ENCODE measurements at regions not wholly inside any gene's neighbourhood (a gene's known extent, or its start where the extent isn't known, plus 50 kb on each side); places are given as distances from the start of the nearest gene placed in this dataset.

DNA sequence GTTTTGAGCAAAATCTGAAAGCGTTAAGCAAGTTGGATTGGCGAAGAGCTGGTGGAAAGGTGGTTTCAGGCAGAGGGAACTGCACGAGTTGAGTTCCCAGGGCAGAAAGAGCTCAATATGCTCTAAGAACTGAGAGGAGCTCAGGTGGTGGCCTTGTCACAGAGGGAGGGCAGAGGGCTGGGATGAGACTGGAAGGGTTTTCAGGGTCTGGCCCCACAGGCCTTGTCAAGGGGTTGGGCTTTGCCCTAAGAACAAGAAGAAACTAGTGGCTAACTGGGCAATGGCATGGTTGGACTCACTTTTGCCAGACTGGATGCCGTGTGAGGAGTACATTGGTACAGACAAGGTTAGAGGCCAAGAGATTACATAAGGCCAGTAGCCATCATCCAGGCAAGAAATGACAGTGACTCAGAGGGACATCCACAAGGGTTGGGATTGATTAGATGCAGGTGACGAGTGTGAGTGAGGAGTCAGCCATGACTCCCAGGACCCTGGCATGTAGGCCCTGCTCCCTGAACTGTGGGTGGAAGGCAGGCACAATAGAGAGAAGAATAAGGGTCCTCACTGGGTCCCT lies 75.1 kb upstream of the SMIM23 start:
- no peak overlapping the region for H3K18ac ChIP-seq (ENCODE audit: low read length)
- H3K79me1 ChIP-seq (ENCODE audit: low read length), result no peaks in the 10 kb centered on the region
- no peak overlapping the region for H3K56ac ChIP-seq (ENCODE audit: low read length)
- no CpG with 5 or more reads among the region's 5 CpGs for WGBS (ENCODE audit: extremely low coverage, insufficient coverage, low lambda C conversion rate)
- no peak overlapping the region for H2AK5ac ChIP-seq (ENCODE audit: low read length)
- H3K4me3 ChIP-seq (ENCODE audit: low read length), result no peak overlapping the region
- no peak overlapping the region for H3K27ac ChIP-seq (ENCODE audit: low read depth, low read length)
- no peaks in the 10 kb centered on the region for H3K27me3 ChIP-seq (ENCODE audit: insufficient read depth, low read length, poor library complexity)
- H3K23ac ChIP-seq (ENCODE audit: low read length), result no peak overlapping the region
- H3K4me1 ChIP-seq (ENCODE audit: control insufficient read depth, low read depth, low read length), result no peaks in the 10 kb centered on the region
- no peak overlapping the region for H4K8ac ChIP-seq (ENCODE audit: low read depth, low read length)
- no peak overlapping the region for H4K5ac ChIP-seq (ENCODE audit: low read length)
- no peaks in the 10 kb centered on the region for H3K79me2 ChIP-seq (ENCODE audit: control insufficient read depth, insufficient read depth, low read length)
- no peak overlapping the region for H2BK120ac ChIP-seq (ENCODE audit: low read depth, low read length)
- H3K4ac ChIP-seq (ENCODE audit: low read depth, low read length), result no peak overlapping the region
- no peak overlapping the region for H2BK15ac ChIP-seq (replicated peaks; ENCODE audit: low read depth)
- H2BK5ac ChIP-seq (ENCODE audit: low read length), result no peak overlapping the region
- H3K36me3 ChIP-seq (ENCODE audit: control insufficient read depth, insufficient read depth, low read length), result no peaks in the 10 kb centered on the region
- no peak overlapping the region for H3K9ac ChIP-seq (ENCODE audit: low read length)
- H3K4me2 ChIP-seq (ENCODE audit: low read length), result no peak overlapping the region
- DNase-seq, result no peak

- Histone ChIP-seq H3K4me2 (ENCODE audit: low read length) (no peak overlapping the region), H4K8ac (ENCODE audit: low read depth, low read length) (no peak overlapping the region), H3K36me3 (ENCODE audit: control insufficient read depth, insufficient read depth, low read length) (no peaks in the 10 kb centered on the region), H3K4ac (ENCODE audit: low read depth, low read length) (no peak overlapping the region), H3K4me1 (ENCODE audit: control insufficient read depth, low read depth, low read length) (no peaks in the 10 kb centered on the region), H2AK5ac (ENCODE audit: low read length) (no peak overlapping the region), H3K23ac (ENCODE audit: low read length) (no peak overlapping the region), H2BK120ac (ENCODE audit: low read depth, low read length) (no peak overlapping the region), H3K27ac (ENCODE audit: low read depth, low read length) (no peak overlapping the region), H2BK15ac (replicated peaks; ENCODE audit: low read depth) (no peak overlapping the region), H3K27me3 (ENCODE audit: insufficient read depth, low read length, poor library complexity) (no peaks in the 10 kb centered on the region), H3K56ac (ENCODE audit: low read length) (no peak overlapping the region), H4K5ac (ENCODE audit: low read length) (no peak overlapping the region), H3K9ac (ENCODE audit: low read length) (no peak overlapping the region), H3K79me2 (ENCODE audit: control insufficient read depth, insufficient read depth, low read length) (no peaks in the 10 kb centered on the region), H3K4me3 (ENCODE audit: low read length) (no peak overlapping the region), H2BK5ac (ENCODE audit: low read length) (no peak overlapping the region), H3K18ac (ENCODE audit: low read length) (no peak overlapping the region), H3K79me1 (ENCODE audit: low read length) (no peaks in the 10 kb centered on the region)
- DNase-seq, result no peak
- WGBS (ENCODE audit: extremely low coverage, insufficient coverage, low lambda C conversion rate), result no CpG with 5 or more reads among the region's 6 CpGs
These were observed 74.0 kb upstream of the SMIM23 start for GRCh38 chr5:171711571-171711970.

DNA sequence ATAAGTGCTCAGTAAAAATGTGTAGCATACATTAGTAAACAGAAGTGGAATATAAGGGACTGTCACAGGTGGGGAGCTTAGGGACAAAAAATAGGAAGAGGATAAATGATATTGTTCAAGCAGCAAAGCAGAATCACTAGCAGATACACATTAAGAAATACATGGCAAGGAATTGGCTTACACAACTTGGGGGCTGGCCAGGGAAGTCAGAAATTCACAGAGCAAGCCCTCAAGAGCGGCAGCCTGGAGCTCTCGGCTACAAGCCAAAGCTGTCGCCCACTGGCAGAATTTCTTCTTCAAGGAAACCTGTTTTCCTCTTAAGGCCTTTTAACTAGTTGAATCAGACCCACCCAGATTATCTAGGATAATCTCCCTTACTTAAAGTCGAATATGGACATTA lies 73.0 kb upstream of the SMIM23 start:
- Histone ChIP-seq H3K18ac (ENCODE audit: low read length) (no peak overlapping the region), H2BK15ac (replicated peaks; ENCODE audit: low read depth) (no peak overlapping the region), H3K36me3 (ENCODE audit: control insufficient read depth, insufficient read depth, low read length) (no peaks in the 10 kb centered on the region), H2BK120ac (ENCODE audit: low read depth, low read length) (no peak overlapping the region), H4K8ac (ENCODE audit: low read depth, low read length) (no peak overlapping the region), H3K27ac (ENCODE audit: low read depth, low read length) (no peak overlapping the region), H3K56ac (ENCODE audit: low read length) (no peak overlapping the region), H3K4me2 (ENCODE audit: low read length) (no peak overlapping the region), H3K9ac (ENCODE audit: low read length) (no peak overlapping the region), H3K79me1 (ENCODE audit: low read length) (no peaks in the 10 kb centered on the region), H3K79me2 (ENCODE audit: control insufficient read depth, insufficient read depth, low read length) (no peaks in the 10 kb centered on the region), H3K23ac (ENCODE audit: low read length) (no peak overlapping the region), H2AK5ac (ENCODE audit: low read length) (no peak overlapping the region), H3K4me3 (ENCODE audit: low read length) (no peak overlapping the region), H3K4me1 (ENCODE audit: control insufficient read depth, low read depth, low read length) (no peaks in the 10 kb centered on the region), H4K5ac (ENCODE audit: low read length) (no peak overlapping the region), H3K4ac (ENCODE audit: low read depth, low read length) (no peak overlapping the region), H2BK5ac (ENCODE audit: low read length) (no peak overlapping the region), H3K27me3 (ENCODE audit: insufficient read depth, low read length, poor library complexity) (no peaks in the 10 kb centered on the region)
- DNase-seq, result no peak
- no CpG with 5 or more reads among the region's 4 CpGs for whole genome bisulfite sequencing (ENCODE audit: extremely low coverage, insufficient coverage, low lambda C conversion rate)

DNA sequence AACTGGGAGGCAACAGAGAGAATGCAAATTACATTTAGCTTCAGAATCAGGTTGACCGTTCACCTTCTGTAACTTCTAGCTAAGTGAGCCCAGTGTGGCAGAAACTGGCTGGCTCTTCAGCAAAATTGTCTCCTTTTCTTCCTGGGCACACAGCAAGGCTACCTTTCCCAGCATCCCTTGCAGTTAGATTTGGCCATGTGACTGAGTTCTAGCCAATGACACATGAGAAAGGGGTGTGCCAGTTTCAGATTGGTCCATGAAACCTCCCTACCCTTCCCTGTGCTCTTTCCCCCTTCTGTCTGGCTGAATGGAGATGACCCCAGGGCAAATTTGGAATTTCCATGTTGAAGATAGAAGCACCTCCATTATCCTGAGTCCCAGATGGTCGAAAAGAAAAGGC lies 72.5 kb upstream of the SMIM23 start:
- no CpG with 5 or more reads among the region's 2 CpGs for WGBS (ENCODE audit: extremely low coverage, insufficient coverage, low lambda C conversion rate)
- H3K18ac ChIP-seq (ENCODE audit: low read length), result no peak overlapping the region

GRCh38 chr5:171714261-171714660 lies 71.4 kb upstream of the SMIM23 start:
- Histone ChIP-seq H3K18ac (ENCODE audit: low read length) (no peak overlapping the region), H3K27me3 (ENCODE audit: insufficient read depth, low read length, poor library complexity) (no peaks in the 10 kb centered on the region), H3K56ac (ENCODE audit: low read length) (no peak overlapping the region), H2AK5ac (ENCODE audit: low read length) (no peak overlapping the region), H3K27ac (ENCODE audit: low read depth, low read length) (no peak overlapping the region), H4K8ac (ENCODE audit: low read depth, low read length) (no peak overlapping the region), H3K9ac (ENCODE audit: low read length) (no peak overlapping the region), H2BK5ac (ENCODE audit: low read length) (no peak overlapping the region), H3K4me3 (ENCODE audit: low read length) (no peak overlapping the region), H3K79me1 (ENCODE audit: low read length) (no peaks in the 10 kb centered on the region), H4K5ac (ENCODE audit: low read length) (no peak overlapping the region), H3K4ac (ENCODE audit: low read depth, low read length) (no peak overlapping the region), H2BK15ac (replicated peaks; ENCODE audit: low read depth) (no peak overlapping the region), H3K4me2 (ENCODE audit: low read length) (no peak overlapping the region), H3K4me1 (ENCODE audit: control insufficient read depth, low read depth, low read length) (no peaks in the 10 kb centered on the region), H3K36me3 (ENCODE audit: control insufficient read depth, insufficient read depth, low read length) (no peaks in the 10 kb centered on the region), H3K79me2 (ENCODE audit: control insufficient read depth, insufficient read depth, low read length) (no peaks in the 10 kb centered on the region), H3K23ac (ENCODE audit: low read length) (no peak overlapping the region), H2BK120ac (ENCODE audit: low read depth, low read length) (no peak overlapping the region)
- DNase-seq, result no peak
- WGBS (ENCODE audit: extremely low coverage, insufficient coverage, low lambda C conversion rate), result no CpG with 5 or more reads among the region's 2 CpGs

More for the DNA sequence above, 72.5 kb upstream of the SMIM23 start:
- Histone ChIP-seq H3K4me1 (ENCODE audit: control insufficient read depth, low read depth, low read length) (no peaks in the 10 kb centered on the region), H3K27me3 (ENCODE audit: insufficient read depth, low read length, poor library complexity) (no peaks in the 10 kb centered on the region), H3K4me2 (ENCODE audit: low read length) (no peak overlapping the region), H2AK5ac (ENCODE audit: low read length) (no peak overlapping the region), H3K23ac (ENCODE audit: low read length) (no peak overlapping the region), H3K79me1 (ENCODE audit: low read length) (no peaks in the 10 kb centered on the region), H3K56ac (ENCODE audit: low read length) (no peak overlapping the region), H3K4ac (ENCODE audit: low read depth, low read length) (no peak overlapping the region), H4K5ac (ENCODE audit: low read length) (no peak overlapping the region), H3K79me2 (ENCODE audit: control insufficient read depth, insufficient read depth, low read length) (no peaks in the 10 kb centered on the region), H3K4me3 (ENCODE audit: low read length) (no peak overlapping the region), H2BK5ac (ENCODE audit: low read length) (no peak overlapping the region), H2BK120ac (ENCODE audit: low read depth, low read length) (no peak overlapping the region), H3K36me3 (ENCODE audit: control insufficient read depth, insufficient read depth, low read length) (no peaks in the 10 kb centered on the region), H2BK15ac (replicated peaks; ENCODE audit: low read depth) (no peak overlapping the region), H4K8ac (ENCODE audit: low read depth, low read length) (no peak overlapping the region), H3K27ac (ENCODE audit: low read depth, low read length) (no peak overlapping the region), H3K9ac (ENCODE audit: low read length) (no peak overlapping the region)
- DNase-seq, result no peak

GRCh38 chr5:171714851-171715250 lies 70.8 kb upstream of the SMIM23 start:
- H3K18ac ChIP-seq (ENCODE audit: low read length), result no peak overlapping the region
- H3K9ac ChIP-seq (ENCODE audit: low read length), result no peak overlapping the region
- no peaks in the 10 kb centered on the region for H3K36me3 ChIP-seq (ENCODE audit: control insufficient read depth, insufficient read depth, low read length)
- no peak for DNase-seq
- no peak overlapping the region for H3K27ac ChIP-seq (ENCODE audit: low read depth, low read length)
- no peak overlapping the region for H3K4ac ChIP-seq (ENCODE audit: low read depth, low read length)
- H3K56ac ChIP-seq (ENCODE audit: low read length), result no peak overlapping the region
- no peak overlapping the region for H4K5ac ChIP-seq (ENCODE audit: low read length)
- WGBS (ENCODE audit: extremely low coverage, insufficient coverage, low lambda C conversion rate), result no CpG with 5 or more reads among the region's 1 CpG
- no peak overlapping the region for H2BK5ac ChIP-seq (ENCODE audit: low read length)
- no peak overlapping the region for H3K4me3 ChIP-seq (ENCODE audit: low read length)
- no peak overlapping the region for H2AK5ac ChIP-seq (ENCODE audit: low read length)
- H3K27me3 ChIP-seq (ENCODE audit: insufficient read depth, low read length, poor library complexity), result no peaks in the 10 kb centered on the region
- no peaks in the 10 kb centered on the region for H3K4me1 ChIP-seq (ENCODE audit: control insufficient read depth, low read depth, low read length)
- no peak overlapping the region for H2BK15ac ChIP-seq (replicated peaks; ENCODE audit: low read depth)
- no peak overlapping the region for H3K23ac ChIP-seq (ENCODE audit: low read length)
- no peaks in the 10 kb centered on the region for H3K79me1 ChIP-seq (ENCODE audit: low read length)
- no peaks in the 10 kb centered on the region for H3K79me2 ChIP-seq (ENCODE audit: control insufficient read depth, insufficient read depth, low read length)
- no peak overlapping the region for H2BK120ac ChIP-seq (ENCODE audit: low read depth, low read length)
- no peak overlapping the region for H3K4me2 ChIP-seq (ENCODE audit: low read length)
- H4K8ac ChIP-seq (ENCODE audit: low read depth, low read length), result no peak overlapping the region

Data from mesendoderm (in vitro differentiated cells).